Upper lobe of right lung (tissue), 1 donor: ENCODE measurements at regions not wholly inside any gene's neighbourhood (a gene's known extent, or its start where the extent isn't known, plus 50 kb on each side); places are given as distances from the start of the nearest gene placed in this dataset.

Experiments
- ATAC-seq: fragments of 200-7000 bp; cut with Tn5 transposase; one replicate; pipeline ENCODE4 v1.9.1; 2020; ENCODE audit warnings: mild to moderate bottlenecking, moderate library complexity
- DNase-seq: peaks from one replicate; pipeline ENCODE4 v3.0.0-alpha.2; 2020
- H3K27ac ChIP-seq: fragments of 200-600 bp; one replicate; pipeline ENCODE4 v1.8.0; 2022
- H3K27me3 ChIP-seq: fragments of 200-600 bp; one replicate; pipeline ENCODE4 v1.8.0; 2022; ENCODE audit warnings: mild to moderate bottlenecking
- H3K36me3 ChIP-seq: fragments of 200-600 bp; one replicate; pipeline ENCODE4 v1.8.0; 2022
- H3K4me1 ChIP-seq: fragments of 200-600 bp; one replicate; pipeline ENCODE4 v1.8.0; 2022
- H3K4me3 ChIP-seq: fragments of 200-600 bp; one replicate; pipeline ENCODE4 v1.8.0; 2022; ENCODE audit warnings: mild to moderate bottlenecking
- H3K9me3 ChIP-seq: fragments of 200-600 bp; one replicate; pipeline ENCODE4 v1.8.0; 2022
- CTCF ChIP-seq: fragments of 200-600 bp; IDR thresholded peaks from one replicate; pipeline ENCODE4 v1.8.0; 2022; ENCODE audit warnings: antibody characterized with exemption
- intact Hi-C: fragments of 100-400 bp; cut with DNase I; formaldehyde crosslinking; loops from one replicate; pipeline ENCODE4 v1.11.0; 2022
- donor health status: DM: no; HTN: yes; CAD: no; lungs with severe emphysema.

- no peak for TF ChIP-seq CTCF
- peak; percentile 98 for ATAC-seq
- intact Hi-C loops = no loop called here
Observed at GRCh38 chr10:31603235-31604087, 284.4 kb downstream of the ZEB1 start.

GRCh38 chr10:31602541-31603234, 283.7 kb downstream of the ZEB1 start:
- no peak for TF ChIP-seq CTCF
- peaks cover 10% of the 10 kb centered on the region for H3K4me1 ChIP-seq
- no peaks in the 10 kb centered on the region for H3K9me3 ChIP-seq
- DNase-seq (peak; percentile 73), ATAC-seq (no peak)
- H3K36me3 ChIP-seq = no peaks in the 10 kb centered on the region
- intact Hi-C loops = no loop called here
- H3K4me3 ChIP-seq = peak overlapping the region; percentile 72
- H3K27me3 ChIP-seq = no peaks in the 10 kb centered on the region
- peak overlapping the region; percentile 81 for H3K27ac ChIP-seq

More at GRCh38 chr10:31603235-31604087, 284.4 kb downstream of the ZEB1 start:
- peak; percentile 98 for DNase-seq
- Histone ChIP-seq H3K27me3 (no peaks in the 10 kb centered on the region), H3K36me3 (no peaks in the 10 kb centered on the region), H3K4me3 (peak overlapping the region; percentile 72), H3K27ac (peak overlapping the region; percentile 81), H3K9me3 (no peaks in the 10 kb centered on the region), H3K4me1 (peaks cover 10% of the 10 kb centered on the region)

GRCh38 chr10:31601136-31601535, 282.1 kb downstream of the ZEB1 start:
- Histone ChIP-seq H3K27ac (no peak overlapping the region), H3K4me1 (peaks cover 10% of the 10 kb centered on the region), H3K36me3 (no peaks in the 10 kb centered on the region), H3K4me3 (no peak overlapping the region), H3K27me3 (no peaks in the 10 kb centered on the region), H3K9me3 (no peaks in the 10 kb centered on the region)
- DNase-seq = no peak
- intact Hi-C loops = no loop called here
- TF ChIP-seq CTCF = no peak
- ATAC-seq = no peak

GRCh38 chr10:31599626-31600504, 280.8 kb downstream of the ZEB1 start:
- Histone ChIP-seq H3K36me3 (no peaks in the 10 kb centered on the region), H3K27me3 (no peaks in the 10 kb centered on the region), H3K9me3 (no peaks in the 10 kb centered on the region), H3K4me3 (no peak overlapping the region), H3K4me1 (peaks cover 10% of the 10 kb centered on the region), H3K27ac (no peak overlapping the region)
- DNase-seq (no peak), ATAC-seq (no peak)
- intact Hi-C loops = no loop called here
- TF ChIP-seq CTCF = no peak

GRCh38 chr10:31596765-31597164, 277.7 kb downstream of the ZEB1 start:
- no peaks in the 10 kb centered on the region for H3K36me3 ChIP-seq
- H3K27me3 ChIP-seq = no peaks in the 10 kb centered on the region
- no peak overlapping the region for H3K4me3 ChIP-seq
- intact Hi-C loops = no loop called here
- no peak for DNase-seq
- TF ChIP-seq CTCF = no peak
- ATAC-seq = no peak
- H3K4me1 ChIP-seq = no peaks in the 10 kb centered on the region
- no peaks in the 10 kb centered on the region for H3K9me3 ChIP-seq
- H3K27ac ChIP-seq = no peak overlapping the region
